ENCODE measurements at regions not wholly inside any gene's neighbourhood (a gene's known extent, or its start where the extent isn't known, plus 50 kb on each side); places are given as distances from the start of the nearest gene placed in this dataset.

DNA sequence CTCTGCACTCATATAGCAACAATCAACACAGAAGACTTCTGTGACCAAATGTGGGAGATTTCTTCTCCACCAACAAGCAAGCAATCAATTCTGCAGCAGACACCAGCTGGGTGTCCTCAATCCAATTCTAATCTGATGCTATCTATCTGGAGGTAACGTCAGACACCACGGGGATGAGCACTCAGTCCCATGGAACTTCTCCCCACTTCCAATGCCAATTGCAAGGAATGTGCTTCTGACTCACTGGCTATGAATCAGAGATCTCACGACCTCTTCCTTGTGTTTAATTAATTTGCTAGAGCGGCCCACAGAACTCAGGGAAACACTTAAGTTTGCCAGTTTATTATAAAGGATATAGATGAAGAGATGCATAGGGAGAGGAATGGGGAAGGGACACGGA, 103.5 kb upstream of the SIRPG start:
- Histone ChIP-seq H3K4me1 (ENCODE audit: insufficient read depth, insufficient read length) (no peaks in the 10 kb centered on the region), H3K36me3 (ENCODE audit: insufficient read depth, insufficient read length, low read length) (no peaks in the 10 kb centered on the region), H3K4me3 (ENCODE audit: insufficient read length, low read depth) (no peak overlapping the region), H3K9me3 (ENCODE audit: insufficient read depth, low read length) (no peaks in the 10 kb centered on the region), H3K9ac (ENCODE audit: insufficient read length, low read depth) (no peak overlapping the region), H3K27me3 (ENCODE audit: insufficient read depth, insufficient read length) (no peaks in the 10 kb centered on the region)
- TF ChIP-seq ZNF274 (IDR thresholded peaks at IDR 0.05; ENCODE audit: low read depth, low read length) (no peak), SUZ12 (IDR thresholded peaks at IDR 0.05; ENCODE audit: extremely low read depth, insufficient read depth, insufficient read length) (no peak), YY1 (IDR thresholded peaks at IDR 0.05; ENCODE audit: insufficient read depth, insufficient read length) (no peak)
- DNase-seq (ENCODE audit: low read depth, low spot score): no peak

DNA sequence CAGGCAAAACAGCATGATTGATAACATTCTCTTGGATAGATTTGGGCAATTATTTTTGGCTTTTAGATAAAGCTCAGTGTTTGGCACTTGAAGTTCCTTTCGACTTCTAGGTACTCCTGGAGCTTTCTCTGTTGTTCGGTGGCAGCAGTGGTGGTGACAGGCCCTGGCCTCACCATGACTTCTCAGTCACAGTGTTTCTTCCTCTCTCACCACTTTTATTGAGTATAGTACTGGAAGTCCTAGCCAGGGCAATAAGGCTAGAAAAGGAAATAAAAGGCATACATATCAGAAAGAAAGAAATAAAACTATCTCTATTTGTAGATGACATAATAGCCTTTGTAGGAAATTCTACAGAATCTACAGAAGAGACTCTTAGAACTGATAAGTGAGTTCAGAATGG, 101.2 kb upstream of the SIRPG start:
- Histone ChIP-seq H3K4me1 (ENCODE audit: insufficient read depth, insufficient read length) (no peaks in the 10 kb centered on the region), H3K9me3 (ENCODE audit: insufficient read depth, low read length) (no peaks in the 10 kb centered on the region), H3K4me3 (ENCODE audit: insufficient read length, low read depth) (no peak overlapping the region), H3K9ac (ENCODE audit: insufficient read length, low read depth) (no peak overlapping the region), H3K27me3 (ENCODE audit: insufficient read depth, insufficient read length) (no peaks in the 10 kb centered on the region), H3K36me3 (ENCODE audit: insufficient read depth, insufficient read length, low read length) (no peaks in the 10 kb centered on the region)
- DNase-seq (ENCODE audit: low read depth, low spot score): no peak
- no peak for TF ChIP-seq YY1 (IDR thresholded peaks at IDR 0.05; ENCODE audit: insufficient read depth, insufficient read length)
- TF ChIP-seq SUZ12 (IDR thresholded peaks at IDR 0.05; ENCODE audit: extremely low read depth, insufficient read depth, insufficient read length): no peak
- TF ChIP-seq ZNF274 (IDR thresholded peaks at IDR 0.05; ENCODE audit: low read depth, low read length): no peak

DNA sequence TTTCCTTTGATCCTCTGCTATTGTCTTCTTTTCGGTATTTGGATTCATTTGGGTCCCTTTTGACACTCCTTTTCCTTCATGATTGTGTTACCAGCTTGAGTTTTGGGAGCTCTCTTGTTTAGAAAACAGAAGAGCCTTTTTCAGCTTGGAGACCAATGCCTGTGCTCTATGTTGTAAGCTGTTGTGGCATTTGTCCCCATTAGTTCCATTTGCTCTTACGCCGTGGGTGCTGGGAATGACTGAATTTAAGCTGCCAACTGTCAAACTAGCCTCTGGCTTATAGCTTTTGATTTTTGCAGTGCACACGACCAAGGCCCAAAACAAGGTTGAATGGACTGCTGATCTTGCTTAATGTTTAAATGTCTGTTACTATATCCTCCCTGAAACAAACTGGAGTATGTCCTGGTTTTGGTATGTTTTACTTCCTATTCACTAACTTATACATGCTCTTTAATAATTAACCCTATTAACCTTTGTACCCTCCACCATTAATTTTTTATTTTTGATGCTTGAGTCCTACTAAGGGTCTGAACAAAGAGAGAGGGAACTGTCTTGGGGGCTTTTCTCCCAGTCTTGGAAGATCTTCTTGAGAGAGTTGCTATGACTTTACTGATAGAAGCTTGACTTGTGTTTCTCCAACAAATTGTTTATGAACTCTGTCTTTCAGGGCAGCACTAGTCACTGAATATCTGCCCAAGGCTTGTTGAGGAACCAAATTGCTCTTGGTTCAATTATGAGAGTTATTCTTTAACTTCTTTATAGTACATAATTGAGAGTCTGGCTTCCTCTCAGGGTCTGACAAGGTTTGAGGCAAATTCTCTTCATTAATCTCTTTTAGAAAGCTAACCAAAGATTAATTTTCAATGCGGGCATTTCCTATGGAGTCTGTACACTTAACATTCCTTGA, 100.3 kb upstream of the SIRPG start:
- no peaks in the 10 kb centered on the region for H3K27me3 ChIP-seq (ENCODE audit: insufficient read depth, insufficient read length)
- no peak for DNase-seq (ENCODE audit: low read depth, low spot score)
- H3K4me1 ChIP-seq (ENCODE audit: insufficient read depth, insufficient read length): no peaks in the 10 kb centered on the region
- TF ChIP-seq ZNF274 (IDR thresholded peaks at IDR 0.05; ENCODE audit: low read depth, low read length) (no peak), YY1 (IDR thresholded peaks at IDR 0.05; ENCODE audit: insufficient read depth, insufficient read length) (no peak), SUZ12 (IDR thresholded peaks at IDR 0.05; ENCODE audit: extremely low read depth, insufficient read depth, insufficient read length) (no peak)
- H3K9ac ChIP-seq (ENCODE audit: insufficient read length, low read depth): no peak overlapping the region
- no peaks in the 10 kb centered on the region for H3K36me3 ChIP-seq (ENCODE audit: insufficient read depth, insufficient read length, low read length)
- no peak overlapping the region for H3K4me3 ChIP-seq (ENCODE audit: insufficient read length, low read depth)
- no peaks in the 10 kb centered on the region for H3K9me3 ChIP-seq (ENCODE audit: insufficient read depth, low read length)

DNA sequence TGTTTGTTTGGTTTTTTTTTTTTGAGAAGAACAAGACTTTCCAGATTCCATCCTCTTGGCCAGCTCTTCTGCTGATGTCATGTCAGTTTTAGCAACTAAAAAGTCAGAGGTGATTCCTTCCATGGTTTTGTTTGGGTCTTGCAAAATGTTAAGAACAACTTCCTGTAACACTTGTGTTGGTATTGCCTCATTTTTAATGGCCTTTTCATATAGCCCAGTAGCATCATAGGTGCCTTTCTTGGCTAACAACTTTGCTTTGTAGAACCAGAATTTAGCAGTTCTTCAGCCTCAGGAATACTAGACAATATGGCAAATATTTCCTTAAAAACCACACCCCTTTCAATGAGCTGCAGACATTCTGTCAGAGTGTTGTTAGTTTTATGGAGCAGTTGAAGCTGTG, 99.5 kb upstream of the SIRPG start:
- H3K27me3 ChIP-seq (ENCODE audit: insufficient read depth, insufficient read length): no peaks in the 10 kb centered on the region
- no peaks in the 10 kb centered on the region for H3K36me3 ChIP-seq (ENCODE audit: insufficient read depth, insufficient read length, low read length)
- no peak for DNase-seq (ENCODE audit: low read depth, low spot score)
- H3K9me3 ChIP-seq (ENCODE audit: insufficient read depth, low read length): no peaks in the 10 kb centered on the region
- no peak overlapping the region for H3K4me3 ChIP-seq (ENCODE audit: insufficient read length, low read depth)
- TF ChIP-seq ZNF274 (IDR thresholded peaks at IDR 0.05; ENCODE audit: low read depth, low read length): no peak
- TF ChIP-seq SUZ12 (IDR thresholded peaks at IDR 0.05; ENCODE audit: extremely low read depth, insufficient read depth, insufficient read length): no peak
- TF ChIP-seq YY1 (IDR thresholded peaks at IDR 0.05; ENCODE audit: insufficient read depth, insufficient read length): no peak
- no peak overlapping the region for H3K9ac ChIP-seq (ENCODE audit: insufficient read length, low read depth)
- H3K4me1 ChIP-seq (ENCODE audit: insufficient read depth, insufficient read length): no peaks in the 10 kb centered on the region

DNA sequence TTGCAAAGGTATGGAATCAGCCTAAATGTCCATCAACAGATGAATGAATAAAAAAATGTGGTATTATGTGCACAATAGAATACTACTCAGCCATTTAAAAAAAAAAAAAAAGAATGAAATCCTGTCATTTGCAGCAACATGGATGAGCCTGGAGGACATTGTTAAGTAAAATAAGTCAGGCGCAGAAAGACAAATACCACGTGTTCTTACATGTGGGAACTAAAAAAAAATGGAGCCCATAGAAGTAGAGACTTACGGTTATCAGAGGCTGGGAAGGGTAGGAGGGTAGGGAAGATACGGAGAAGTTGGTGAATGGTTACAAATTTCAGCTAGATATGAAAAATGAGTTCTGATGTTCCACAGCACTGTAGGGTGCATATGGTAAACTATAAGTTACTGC, 97.2 kb upstream of the SIRPG start:
- no peaks in the 10 kb centered on the region for H3K27me3 ChIP-seq (ENCODE audit: insufficient read depth, insufficient read length)
- H3K4me3 ChIP-seq (ENCODE audit: insufficient read length, low read depth): no peak overlapping the region
- no peaks in the 10 kb centered on the region for H3K4me1 ChIP-seq (ENCODE audit: insufficient read depth, insufficient read length)
- H3K9ac ChIP-seq (ENCODE audit: insufficient read length, low read depth): no peak overlapping the region
- H3K36me3 ChIP-seq (ENCODE audit: insufficient read depth, insufficient read length, low read length): no peaks in the 10 kb centered on the region
- DNase-seq (ENCODE audit: low read depth, low spot score): no peak
- TF ChIP-seq SUZ12 (IDR thresholded peaks at IDR 0.05; ENCODE audit: extremely low read depth, insufficient read depth, insufficient read length) (no peak), ZNF274 (IDR thresholded peaks at IDR 0.05; ENCODE audit: low read depth, low read length) (no peak)
- H3K9me3 ChIP-seq (ENCODE audit: insufficient read depth, low read length): no peaks in the 10 kb centered on the region

DNA sequence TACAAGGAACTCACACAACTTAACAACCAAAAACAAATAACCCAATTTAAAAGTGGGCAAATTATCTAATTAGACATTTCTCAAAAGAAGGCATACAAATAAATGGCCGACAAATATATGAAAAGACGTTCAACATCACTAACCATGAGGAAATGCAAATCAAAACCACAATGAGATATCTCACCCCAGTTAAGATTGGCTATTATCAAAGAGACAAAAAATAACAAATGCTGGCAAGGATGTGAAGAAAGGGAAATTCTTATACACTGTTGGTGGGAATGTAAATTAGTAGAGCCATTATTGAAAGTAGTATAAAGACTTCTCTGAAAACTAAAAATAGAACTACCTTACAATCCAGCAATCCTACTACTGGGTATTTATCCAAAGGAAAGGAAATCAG, 96.7 kb upstream of the SIRPG start:
- TF ChIP-seq YY1 (IDR thresholded peaks at IDR 0.05; ENCODE audit: insufficient read depth, insufficient read length) (no peak), ZNF274 (IDR thresholded peaks at IDR 0.05; ENCODE audit: low read depth, low read length) (no peak), SUZ12 (IDR thresholded peaks at IDR 0.05; ENCODE audit: extremely low read depth, insufficient read depth, insufficient read length) (no peak)
- Histone ChIP-seq H3K36me3 (ENCODE audit: insufficient read depth, insufficient read length, low read length) (no peaks in the 10 kb centered on the region), H3K9me3 (ENCODE audit: insufficient read depth, low read length) (no peaks in the 10 kb centered on the region), H3K4me3 (ENCODE audit: insufficient read length, low read depth) (no peak overlapping the region), H3K9ac (ENCODE audit: insufficient read length, low read depth) (no peak overlapping the region), H3K27me3 (ENCODE audit: insufficient read depth, insufficient read length) (no peaks in the 10 kb centered on the region), H3K4me1 (ENCODE audit: insufficient read depth, insufficient read length) (no peaks in the 10 kb centered on the region)
- no peak for DNase-seq (ENCODE audit: low read depth, low spot score)

DNA sequence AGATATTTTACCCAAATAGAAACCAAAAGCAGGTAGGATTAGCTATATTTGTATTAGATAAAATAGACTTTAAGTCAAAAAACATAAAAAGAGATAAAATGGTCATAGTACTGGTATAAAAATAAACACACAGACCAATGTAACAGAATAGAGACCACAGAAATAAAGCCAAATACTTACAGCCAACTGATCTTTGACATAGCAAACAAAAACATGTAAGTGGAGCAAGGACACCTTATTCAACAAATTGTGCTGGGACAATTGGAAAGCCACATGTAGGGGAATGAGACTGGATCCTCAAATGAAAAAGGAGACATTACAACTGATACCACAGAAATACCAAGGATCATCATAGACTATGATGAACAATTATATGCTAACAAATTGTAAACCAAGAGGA, 94.5 kb upstream of the SIRPG start:
- DNase-seq (ENCODE audit: low read depth, low spot score): no peak
- H3K36me3 ChIP-seq (ENCODE audit: insufficient read depth, insufficient read length, low read length): no peaks in the 10 kb centered on the region
- no peaks in the 10 kb centered on the region for H3K9me3 ChIP-seq (ENCODE audit: insufficient read depth, low read length)
- no peak for TF ChIP-seq ZNF274 (IDR thresholded peaks at IDR 0.05; ENCODE audit: low read depth, low read length)
- no peak for TF ChIP-seq YY1 (IDR thresholded peaks at IDR 0.05; ENCODE audit: insufficient read depth, insufficient read length)
- no peak for TF ChIP-seq SUZ12 (IDR thresholded peaks at IDR 0.05; ENCODE audit: extremely low read depth, insufficient read depth, insufficient read length)
- no peak overlapping the region for H3K4me3 ChIP-seq (ENCODE audit: insufficient read length, low read depth)
- H3K27me3 ChIP-seq (ENCODE audit: insufficient read depth, insufficient read length): no peaks in the 10 kb centered on the region
- H3K9ac ChIP-seq (ENCODE audit: insufficient read length, low read depth): no peak overlapping the region
- H3K4me1 ChIP-seq (ENCODE audit: insufficient read depth, insufficient read length): no peaks in the 10 kb centered on the region
